Skeletal muscle cell (primary cell): ENCODE measurements at regions not wholly inside any gene's neighbourhood (a gene's known extent, or its start where the extent isn't known, plus 50 kb on each side); places are given as distances from the start of the nearest gene placed in this dataset.

Source experiments
- DNase-seq: peaks from one replicate; pipeline ENCODE4 v3.0.0-alpha.2; 2010; ENCODE audit warnings: low read depth
- H3K4me3 ChIP-seq: 2 replicates; pipeline ENCODE4 v1.5.1; 2011; ENCODE audit warnings: low read depth, mild to moderate bottlenecking, control low read depth, low read length, moderate library complexity

GRCh38 chr18:6629635-6630140 lies 99.8 kb upstream of the ARHGAP28 start:
- no peak overlapping the region for H3K4me3 ChIP-seq
- peak; percentile 55 for DNase-seq

- no peak overlapping the region for H3K4me3 ChIP-seq
- no peak for DNase-seq
These were observed 96.2 kb upstream of the ARHGAP28 start for GRCh38 chr18:6633310-6633709.

- no peak overlapping the region for H3K4me3 ChIP-seq
- DNase-seq, result no peak
These were observed 93.4 kb upstream of the ARHGAP28 start for GRCh38 chr18:6636091-6636490.

- DNase-seq, result no peak
- no peak overlapping the region for H3K4me3 ChIP-seq
These were observed 91.1 kb upstream of the ARHGAP28 start for GRCh38 chr18:6638447-6638846.

- H3K4me3 ChIP-seq, result no peak overlapping the region
- no peak for DNase-seq
These were observed 90.2 kb upstream of the ARHGAP28 start for GRCh38 chr18:6639305-6639704.

GRCh38 chr18:6644836-6645627 lies 84.5 kb upstream of the ARHGAP28 start:
- no peak overlapping the region for H3K4me3 ChIP-seq
- no peak for DNase-seq

GRCh38 chr18:6646801-6647200 lies 82.7 kb upstream of the ARHGAP28 start:
- no peak for DNase-seq
- no peak overlapping the region for H3K4me3 ChIP-seq

- DNase-seq, result no peak
- no peak overlapping the region for H3K4me3 ChIP-seq
These were observed 80.9 kb upstream of the ARHGAP28 start for GRCh38 chr18:6648581-6648980.

- no peak overlapping the region for H3K4me3 ChIP-seq
- DNase-seq, result no peak
These were observed 79.9 kb upstream of the ARHGAP28 start for GRCh38 chr18:6649421-6650126.

GRCh38 chr18:6650127-6650507 lies 79.4 kb upstream of the ARHGAP28 start:
- H3K4me3 ChIP-seq, result no peak overlapping the region
- DNase-seq, result no peak

GRCh38 chr18:6650747-6651146 lies 78.8 kb upstream of the ARHGAP28 start:
- DNase-seq, result no peak

GRCh38 chr18:6652098-6652497 lies 77.4 kb upstream of the ARHGAP28 start:
- DNase-seq, result no peak

More at GRCh38 chr18:6650747-6651146, 78.8 kb upstream of the ARHGAP28 start:
- no peak overlapping the region for H3K4me3 ChIP-seq

GRCh38 chr18:6653880-6654279 lies 75.6 kb upstream of the ARHGAP28 start:
- no peak for DNase-seq
- no peak overlapping the region for H3K4me3 ChIP-seq

More at GRCh38 chr18:6652098-6652497, 77.4 kb upstream of the ARHGAP28 start:
- H3K4me3 ChIP-seq, result no peak overlapping the region

- DNase-seq, result peak; percentile 35
- no peak overlapping the region for H3K4me3 ChIP-seq
These were observed 69.4 kb upstream of the ARHGAP28 start for GRCh38 chr18:6659963-6660725.

GRCh38 chr18:6661692-6662415 lies 67.7 kb upstream of the ARHGAP28 start:
- DNase-seq, result no peak
- no peak overlapping the region for H3K4me3 ChIP-seq

GRCh38 chr18:6666012-6666685 lies 63.4 kb upstream of the ARHGAP28 start:
- no peak overlapping the region for H3K4me3 ChIP-seq
- DNase-seq, result no peak

- H3K4me3 ChIP-seq, result no peak overlapping the region
- DNase-seq, result no peak
These were observed 60.7 kb upstream of the ARHGAP28 start for GRCh38 chr18:6668836-6669235.

- DNase-seq, result no peak
- H3K4me3 ChIP-seq, result no peak overlapping the region
These were observed 56.7 kb upstream of the ARHGAP28 start for GRCh38 chr18:6672821-6673308.

- H3K4me3 ChIP-seq, result no peak overlapping the region
- DNase-seq, result no peak
These were observed 52.4 kb upstream of the ARHGAP28 start for GRCh38 chr18:6677086-6677485.
